Endothelial cell of umbilical vein (primary cell): ENCODE measurements at regions not wholly inside any gene's neighbourhood (a gene's known extent, or its start where the extent isn't known, plus 50 kb on each side); places are given as distances from the start of the nearest gene placed in this dataset.

Source experiments
- BruUV-seq: library from RNA; stranded (reverse); fragments of 400-500 nt; replicated peaks from 2 replicates; lab custom pipeline; 2021; lab: Mats Ljungman, UMichigan
- CTCF ChIA-PET: fragments of 300-600, 350-600 bp; sonication (Branson Sonifier 250); formaldehyde crosslinking; loops from one replicate; lab custom pipeline; 2021; ENCODE audit warnings: antibody characterized with exemption, inconsistent platforms; lab: Charles Lee
- POLR2A ChIA-PET: fragments of 300-600, 350-600 bp; sonication (Branson Sonifier 250); formaldehyde crosslinking; loops from one replicate; lab custom pipeline; 2021; ENCODE audit warnings: antibody characterized with exemption, inconsistent platforms; lab: Charles Lee
- DNase-seq: peaks from one replicate; pipeline ENCODE4 v3.0.0-alpha.2; 2011; ENCODE audit warnings: low read depth, low spot score
- FAIRE-seq: peaks from 2 replicates; lab custom pipeline; 2011; peaks lifted over from hg19 to GRCh38; lab: Jason Lieb, UNC
- H2AFZ ChIP-seq: 2 replicates; pipeline ENCODE4 v1.6.0; 2012; ENCODE audit warnings: low read depth, low read length, control low read depth, inconsistent platforms
- H3K27ac ChIP-seq: 2 replicates; pipeline ENCODE4 v1.5.1; 2011; ENCODE audit warnings: low read depth, mild to moderate bottlenecking, control low read depth, low read length, moderate library complexity; ENCODE audit not compliant: insufficient read depth
- H3K27me3 ChIP-seq, 2 experiments: 2 replicates each; pipeline versions ENCODE4 v1.6.0 to v1.6.1; 2011; ENCODE audit warnings: low read length in 2 of 2, mixed read lengths in 1 of 2; ENCODE audit not compliant: control insufficient read depth in 2 of 2, insufficient read depth in 2 of 2
- H3K36me3 ChIP-seq, 2 experiments: 2 replicates in 1 of 2; 3 replicates in 1 of 2; pipeline ENCODE4 v1.5.1; 2011; ENCODE audit warnings: low read length in 2 of 2, mild to moderate bottlenecking in 1 of 2, moderate library complexity in 1 of 2; ENCODE audit not compliant: control insufficient read depth in 2 of 2, insufficient read depth in 2 of 2; ENCODE audit errors: extremely low read depth in 1 of 2
- H3K4me1 ChIP-seq: 3 replicates; pipeline ENCODE4 v1.5.1; 2011; ENCODE audit warnings: mild to moderate bottlenecking, low read length; ENCODE audit not compliant: control insufficient read depth, insufficient read depth; ENCODE audit errors: extremely low read depth
- H3K4me2 ChIP-seq: 2 replicates; pipeline ENCODE4 v1.6.1; 2011; ENCODE audit warnings: low read length, control low read depth, mixed read lengths; ENCODE audit not compliant: insufficient read depth
- H3K4me3 ChIP-seq, 3 experiments: fragments of 200-600 bp in 1 of 3; sonication (generic), shearing (Covaris generic) in 1 of 3; replicated peaks in 1 of 3; 2 replicates each; pipeline ENCODE4 v1.5.1; 2011 to 2016; ENCODE audit warnings: control low read depth in 3 of 3, low read length in 3 of 3, mild to moderate bottlenecking in 2 of 3, inconsistent platforms in 1 of 3, low read depth in 1 of 3, moderate library complexity in 1 of 3; ENCODE audit not compliant: insufficient read depth in 1 of 3
- H3K79me2 ChIP-seq: 2 replicates; pipeline ENCODE4 v1.6.0; 2012; ENCODE audit warnings: low read length, inconsistent platforms; ENCODE audit not compliant: control insufficient read depth, insufficient read depth
- H3K9ac ChIP-seq: replicated peaks from 2 replicates; pipeline ENCODE3; 2011; ENCODE audit warnings: low read length, control low read depth; ENCODE audit not compliant: insufficient read depth; ENCODE audit errors: extremely low read depth
- H3K9me1 ChIP-seq: replicated peaks from 3 replicates; pipeline ENCODE4 v1.6.0; 2011; ENCODE audit warnings: mild to moderate bottlenecking, low read length; ENCODE audit not compliant: control insufficient read depth, insufficient read depth; ENCODE audit errors: extremely low read depth
- H3K9me3 ChIP-seq: replicated peaks from 2 replicates; pipeline ENCODE4 v1.5.1; 2012; ENCODE audit warnings: low read length, inconsistent platforms; ENCODE audit not compliant: control insufficient read depth, insufficient read depth
- H4K20me1 ChIP-seq: replicated peaks from 2 replicates; pipeline ENCODE3; 2011; ENCODE audit warnings: mild to moderate bottlenecking, low read length; ENCODE audit not compliant: control insufficient read depth, insufficient read depth; ENCODE audit errors: extremely low read depth
- CTCF ChIP-seq, 2 donors: IDR thresholded peaks; 1 replicate in 1 of 2; 2 replicates in 1 of 2; pipeline ENCODE4 v1.5.1; 2011; ENCODE audit warnings: low read length in 2 of 2, mild to moderate bottlenecking in 2 of 2, moderate library complexity in 2 of 2, control low read depth in 1 of 2, inconsistent platforms in 1 of 2, low read depth in 1 of 2; ENCODE audit not compliant: insufficient read depth in 1 of 2; ENCODE audit errors: extremely low read depth in 1 of 2
- FOS ChIP-seq: IDR thresholded peaks from 2 replicates; pipeline ENCODE4 v1.6.1; 2011; ENCODE audit warnings: mild to moderate bottlenecking, low read length, moderate library complexity, borderline replicate concordance; ENCODE audit not compliant: insufficient read depth
- GATA2 ChIP-seq: IDR thresholded peaks from 2 replicates; pipeline ENCODE4 v1.7.0; 2011; ENCODE audit warnings: low read depth, mild to moderate bottlenecking, moderate library complexity, mixed read lengths, low read length; ENCODE audit not compliant: insufficient read length, insufficient read depth
- JUN ChIP-seq: IDR thresholded peaks from 2 replicates; pipeline ENCODE4 v1.6.1; 2011; ENCODE audit warnings: borderline replicate concordance, low read depth; ENCODE audit not compliant: insufficient read length, insufficient read depth
- MYC ChIP-seq: IDR thresholded peaks from one replicate; pipeline ENCODE4 v1.6.1; 2011; ENCODE audit warnings: mild to moderate bottlenecking, low read depth, low read length
- POLR2A ChIP-seq: IDR thresholded peaks from 2 replicates; pipeline ENCODE4 v1.6.1; 2012; ENCODE audit warnings: low read depth, mild to moderate bottlenecking, control low read depth, low read length
- POLR2AphosphoS5 ChIP-seq: IDR thresholded peaks from 2 replicates; pipeline ENCODE4 v1.6.1; 2012; ENCODE audit warnings: low read depth, mild to moderate bottlenecking, control low read depth, low read length, moderate library complexity; ENCODE audit not compliant: insufficient read depth
- dilution Hi-C: fragments of 300-500 bp; cut with MboI; formaldehyde crosslinking; loops from one replicate; pipeline ENCODE4 v1.15.0; 2019; ENCODE audit warnings: low sequenced_read_pairs; ENCODE audit not compliant: extremely low pct_ligation_motif_present
- intact Hi-C: fragments of 100-400 bp; cut with micrococcal nuclease; formaldehyde crosslinking; loops from one replicate; pipeline ENCODE4 v1.10.0; 2022
- TF ChIP-seq, protein P1 (sequence below): IDR thresholded peaks from 2 replicates; pipeline ENCODE4 v1.6.1; 2011; ENCODE audit not compliant: insufficient read depth, insufficient read length

DNA sequence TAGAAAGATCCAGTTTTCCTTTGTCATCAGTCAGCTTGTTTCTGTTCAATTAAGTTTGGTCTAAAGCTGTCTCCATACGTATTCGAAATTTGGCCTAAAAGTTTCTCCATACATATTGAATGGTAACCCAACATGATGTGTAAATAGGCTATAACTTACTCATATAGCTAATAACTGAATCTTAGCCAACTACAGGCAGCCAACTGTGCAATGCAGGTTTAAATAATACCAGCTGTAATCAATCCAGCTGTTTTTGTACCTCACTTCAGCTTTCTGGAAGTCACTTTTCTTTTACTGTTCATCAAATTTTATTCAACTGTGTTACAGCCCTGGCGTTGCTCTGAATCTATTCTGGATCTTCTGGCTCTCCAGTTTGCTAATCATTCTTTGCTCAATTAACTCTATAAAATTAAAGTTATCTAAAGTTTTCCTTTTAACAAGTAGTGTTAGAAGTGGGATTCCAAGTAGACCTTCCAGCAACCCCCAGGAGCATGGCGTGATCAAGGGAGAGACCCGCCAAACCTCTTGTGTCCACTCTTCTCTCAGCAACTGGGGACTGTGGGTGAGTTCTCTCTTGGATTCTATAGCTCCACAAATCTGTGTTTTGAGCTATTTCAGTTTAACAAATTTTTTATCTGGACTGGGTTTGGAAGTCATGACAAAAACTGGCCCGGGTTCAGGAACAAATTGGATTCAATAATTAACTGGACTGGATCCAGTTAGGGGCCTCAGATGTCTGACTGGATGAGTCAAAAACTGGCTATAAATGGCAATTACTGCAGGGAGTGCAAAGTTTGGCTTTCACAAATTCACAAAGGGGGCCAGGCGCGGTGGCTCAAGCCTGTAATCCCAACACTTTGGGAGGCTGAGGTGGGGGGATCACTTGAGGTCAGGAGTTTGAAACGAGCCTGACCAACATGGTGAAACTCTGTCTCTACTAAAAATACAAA, 329.7 kb upstream of the ST6GAL2 start:
- Histone ChIP-seq H3K9me3 (peaks cover 2% of the 10 kb centered on the region), H3K27me3 (no peaks in the 10 kb centered on the region), H2AFZ (no peak overlapping the region), H3K4me1 (no peaks in the 10 kb centered on the region), H3K4me2 (no peak overlapping the region), H3K27ac (no peak overlapping the region), H4K20me1 (no peaks in the 10 kb centered on the region), H3K4me3 (no peak overlapping the region), H3K79me2 (no peaks in the 10 kb centered on the region), H3K9ac (no peak overlapping the region), H3K9me1 (no peaks in the 10 kb centered on the region), H3K36me3 (no peaks in the 10 kb centered on the region)
- BruUV-seq = no TSS peak
- ChIA-PET CTCF (no interaction called here), POLR2A (no interaction called here)
- no peak for TF ChIP-seq FOS
- TF ChIP-seq, protein P1, sequence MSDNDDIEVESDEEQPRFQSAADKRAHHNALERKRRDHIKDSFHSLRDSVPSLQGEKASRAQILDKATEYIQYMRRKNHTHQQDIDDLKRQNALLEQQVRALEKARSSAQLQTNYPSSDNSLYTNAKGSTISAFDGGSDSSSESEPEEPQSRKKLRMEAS = no peak
- TF ChIP-seq CTCF (IDR thresholded peaks at IDR 0.05; ENCODE audit: extremely low read depth in 1 of 2, insufficient read depth in 1 of 2, low read depth in 1 of 2, low read length in 2 of 2) = no peak
- no peak for TF ChIP-seq MYC
- no peak for TF ChIP-seq POLR2A
- TF ChIP-seq JUN = no peak
- no peak for TF ChIP-seq GATA2
- no peak for TF ChIP-seq POLR2AphosphoS5
- intact Hi-C loops (no loop called here), dilution Hi-C loops (no loop called here)
- DNase-seq (no peak), FAIRE-seq (no peak)
